Nephron progenitor cell (in vitro differentiated cells): ENCODE measurements at regions not wholly inside any gene's neighbourhood (a gene's known extent, or its start where the extent isn't known, plus 50 kb on each side); places are given as distances from the start of the nearest gene placed in this dataset.
A peak's percentile ranks its signal among the peaks of the same experiment; 100 is the strongest.
"Not testable (repeated sequence)": the region's sequence is repeated elsewhere in the genome, so short reads cannot be mapped to it uniquely, and the experiment has no call there.

Source experiments
- DNase-seq: peaks from one replicate; pipeline ENCODE4 v3.0.0; 2021
- H3K27ac Mint-ChIP-seq: 2 replicates; pipeline ENCODE4 v1.8.0; 2021; ENCODE audit warnings: mild to moderate bottlenecking, moderate library complexity, mixed read lengths
- H3K27me3 Mint-ChIP-seq: 2 replicates; pipeline ENCODE4 v1.8.0; 2021; ENCODE audit warnings: mild to moderate bottlenecking, low read depth, mixed read lengths; ENCODE audit not compliant: poor library complexity
- H3K36me3 Mint-ChIP-seq: 2 replicates; pipeline ENCODE4 v1.8.0; 2021; ENCODE audit warnings: low read depth, mixed read lengths
- H3K4me1 Mint-ChIP-seq: 2 replicates; pipeline ENCODE4 v1.8.0; 2021; ENCODE audit warnings: mixed read lengths
- H3K4me3 Mint-ChIP-seq: 2 replicates; pipeline ENCODE4 v1.8.0; 2021; ENCODE audit warnings: mild to moderate bottlenecking, moderate library complexity, mixed read lengths
- H3K9me3 Mint-ChIP-seq: 2 replicates; pipeline ENCODE4 v1.8.0; 2021; ENCODE audit warnings: mild to moderate bottlenecking, moderate library complexity, mixed read lengths
- TF ChIP-seq, protein P1 (sequence below): fragments of 200-600 bp; sonication (generic); IDR thresholded peaks from 2 replicates; pipeline ENCODE4 v1.5.0; 2021; ENCODE audit warnings: antibody characterized with exemption

DNA sequence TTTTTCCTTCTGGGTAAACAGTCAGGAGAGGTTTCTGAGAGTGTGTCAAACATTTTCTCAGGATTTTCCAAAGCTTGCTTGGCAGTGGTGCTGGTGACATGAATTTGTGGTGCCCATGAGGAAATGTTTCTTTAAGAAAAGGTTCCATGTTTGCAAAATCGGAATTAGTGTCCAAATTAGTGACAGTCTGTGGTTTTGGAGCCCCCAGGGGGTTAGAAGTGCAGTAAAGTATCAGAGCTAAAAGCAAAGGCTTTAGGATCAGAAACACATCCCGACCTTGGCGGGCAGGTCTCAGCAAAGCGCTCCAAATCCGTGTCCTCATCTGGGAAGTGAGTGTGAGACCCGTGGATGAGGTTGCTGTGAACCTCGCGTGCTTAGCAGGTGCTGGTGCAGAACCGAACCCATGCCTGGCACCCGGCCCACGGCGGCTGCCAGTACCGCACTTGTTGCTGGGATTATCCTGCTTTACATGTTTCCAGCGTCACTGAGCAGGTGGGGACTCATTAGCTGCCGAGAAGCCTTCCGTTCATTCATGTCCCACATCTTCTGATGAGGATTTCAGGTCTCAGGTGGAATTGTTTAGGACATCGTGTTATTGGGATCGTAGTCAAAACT is 70.8 kb upstream of the COL5A1 start:
- no peaks in the 10 kb centered on the region for H3K36me3 Mint-ChIP-seq
- peaks cover 3% of the 10 kb centered on the region for H3K27me3 Mint-ChIP-seq
- no peak for DNase-seq
- H3K4me1 Mint-ChIP-seq = peaks cover 23% of the 10 kb centered on the region
- H3K27ac Mint-ChIP-seq = peak overlapping the region; percentile 86
- peaks cover 17% of the 10 kb centered on the region for H3K9me3 Mint-ChIP-seq
- TF ChIP-seq, protein P1, sequence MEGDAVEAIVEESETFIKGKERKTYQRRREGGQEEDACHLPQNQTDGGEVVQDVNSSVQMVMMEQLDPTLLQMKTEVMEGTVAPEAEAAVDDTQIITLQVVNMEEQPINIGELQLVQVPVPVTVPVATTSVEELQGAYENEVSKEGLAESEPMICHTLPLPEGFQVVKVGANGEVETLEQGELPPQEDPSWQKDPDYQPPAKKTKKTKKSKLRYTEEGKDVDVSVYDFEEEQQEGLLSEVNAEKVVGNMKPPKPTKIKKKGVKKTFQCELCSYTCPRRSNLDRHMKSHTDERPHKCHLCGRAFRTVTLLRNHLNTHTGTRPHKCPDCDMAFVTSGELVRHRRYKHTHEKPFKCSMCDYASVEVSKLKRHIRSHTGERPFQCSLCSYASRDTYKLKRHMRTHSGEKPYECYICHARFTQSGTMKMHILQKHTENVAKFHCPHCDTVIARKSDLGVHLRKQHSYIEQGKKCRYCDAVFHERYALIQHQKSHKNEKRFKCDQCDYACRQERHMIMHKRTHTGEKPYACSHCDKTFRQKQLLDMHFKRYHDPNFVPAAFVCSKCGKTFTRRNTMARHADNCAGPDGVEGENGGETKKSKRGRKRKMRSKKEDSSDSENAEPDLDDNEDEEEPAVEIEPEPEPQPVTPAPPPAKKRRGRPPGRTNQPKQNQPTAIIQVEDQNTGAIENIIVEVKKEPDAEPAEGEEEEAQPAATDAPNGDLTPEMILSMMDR = no peak
- no peak overlapping the region for H3K4me3 Mint-ChIP-seq

DNA sequence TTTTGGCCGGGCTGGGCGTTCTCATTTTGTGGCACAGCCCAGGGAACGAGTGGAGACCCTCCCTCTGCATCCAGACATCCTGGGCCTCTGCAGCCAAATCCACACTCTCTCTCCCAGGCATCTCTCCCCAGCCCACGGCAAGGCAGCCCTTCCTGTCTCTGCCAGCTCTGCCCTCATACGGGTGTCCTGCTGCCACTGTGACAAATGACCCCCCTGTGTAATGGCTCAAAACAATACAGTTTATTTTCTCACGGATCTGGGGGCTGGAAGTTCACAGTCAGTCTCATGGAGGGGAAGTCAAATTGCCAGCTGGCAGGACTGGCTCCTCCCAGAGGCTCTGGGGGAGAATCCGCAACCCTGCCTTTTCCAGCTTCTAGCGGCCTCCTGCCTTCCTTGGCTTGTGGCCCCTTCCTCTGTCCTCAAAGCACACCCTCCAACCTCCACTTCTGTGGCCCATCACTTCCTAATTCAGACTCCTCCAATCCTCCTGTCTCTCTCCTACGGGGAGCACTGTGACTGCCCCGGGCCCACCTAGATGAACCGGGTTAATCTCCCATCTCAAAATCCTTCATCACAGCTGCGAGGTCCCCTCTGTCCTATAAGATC is 70.2 kb upstream of the COL5A1 start:
- Mint-ChIP-seq H3K4me3 (no peak overlapping the region), H3K4me1 (peaks cover 29% of the 10 kb centered on the region), H3K9me3 (peaks cover 16% of the 10 kb centered on the region), H3K36me3 (no peaks in the 10 kb centered on the region), H3K27me3 (peaks cover 3% of the 10 kb centered on the region), H3K27ac (peak overlapping the region; percentile 86)
- DNase-seq = no peak
- TF ChIP-seq, protein P1 = no peak

DNA sequence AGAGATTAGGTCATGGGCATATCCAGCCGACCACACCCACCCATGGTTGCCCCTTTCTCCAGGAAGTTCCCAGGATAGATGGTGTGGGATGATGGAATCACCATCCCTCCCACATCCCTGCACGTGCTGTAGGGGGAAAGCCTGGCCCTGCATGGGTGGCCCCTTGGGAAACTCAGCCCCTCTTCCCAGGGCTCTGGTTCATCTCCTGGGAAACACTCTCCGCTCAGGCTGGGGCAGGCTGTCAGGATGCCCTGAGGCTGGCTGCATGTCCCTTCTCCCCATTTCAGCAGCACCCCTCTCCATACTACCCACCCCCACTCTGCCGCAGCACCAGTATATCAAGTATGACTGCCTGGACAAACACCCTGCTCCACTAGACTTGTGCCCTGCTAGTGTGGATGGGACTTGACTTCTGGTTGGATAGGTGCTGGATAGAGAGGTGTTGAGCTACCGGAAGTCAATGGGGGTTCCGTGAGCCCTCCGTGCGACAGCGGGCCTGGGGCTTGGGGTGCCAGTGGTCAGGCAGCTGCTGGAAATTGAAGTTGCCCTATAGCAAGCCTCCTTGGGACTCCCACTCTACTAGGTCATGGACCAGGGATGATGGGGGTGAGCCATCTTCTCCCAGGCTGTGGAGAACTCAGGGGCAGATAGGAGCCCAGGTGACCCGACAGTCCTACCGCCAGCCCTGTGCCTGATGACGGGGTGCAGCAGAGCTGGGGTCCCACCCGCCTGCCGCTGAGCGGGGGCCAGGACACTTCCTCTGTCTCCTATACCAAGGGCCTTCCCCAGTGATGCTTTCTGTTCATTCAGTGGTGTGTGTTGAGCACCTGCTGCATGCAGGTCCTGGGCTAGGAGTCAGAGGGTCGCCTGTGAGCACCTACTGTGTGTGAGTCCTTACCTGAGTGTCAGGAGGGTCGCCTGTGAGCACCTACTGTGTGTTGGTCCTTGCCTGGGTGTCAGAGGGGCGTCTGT is 69.4 kb upstream of the COL5A1 start:
- TF ChIP-seq, protein P1 = no peak
- Mint-ChIP-seq H3K4me1 (peaks cover 35% of the 10 kb centered on the region), H3K27ac (peak overlapping the region; percentile 86), H3K9me3 (peaks cover 8% of the 10 kb centered on the region), H3K36me3 (no peaks in the 10 kb centered on the region), H3K27me3 (peaks cover 3% of the 10 kb centered on the region), H3K4me3 (no peak overlapping the region)
- DNase-seq = no peak

DNA sequence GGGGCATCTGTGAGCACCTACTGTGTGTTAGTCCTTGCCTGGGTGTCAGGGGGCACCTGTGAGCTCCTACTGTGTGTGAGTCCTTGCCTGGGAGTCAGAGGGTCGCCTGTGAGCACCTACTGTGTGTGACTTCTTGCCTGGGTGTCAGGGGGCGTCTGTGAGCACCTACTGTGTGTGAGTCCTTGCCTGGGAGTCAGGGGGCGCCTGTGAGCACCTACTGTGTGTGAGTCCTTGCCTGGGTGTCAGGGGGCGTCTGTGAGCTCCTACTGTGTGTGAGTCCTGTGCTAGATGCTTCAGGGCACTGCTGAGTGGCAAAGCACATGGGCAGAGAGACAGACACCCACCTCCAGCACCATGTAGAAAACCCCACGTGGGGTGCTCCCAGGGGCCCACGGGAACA is 66.9 kb upstream of the COL5A1 start:
- not testable (repeated sequence) for H3K36me3 Mint-ChIP-seq, H3K27ac Mint-ChIP-seq, H3K4me3 Mint-ChIP-seq, DNase-seq
- H3K4me1 Mint-ChIP-seq = peaks cover 35% of the 10 kb centered on the region
- H3K27me3 Mint-ChIP-seq = peaks cover 15% of the 10 kb centered on the region
- peaks cover 10% of the 10 kb centered on the region for H3K9me3 Mint-ChIP-seq

DNA sequence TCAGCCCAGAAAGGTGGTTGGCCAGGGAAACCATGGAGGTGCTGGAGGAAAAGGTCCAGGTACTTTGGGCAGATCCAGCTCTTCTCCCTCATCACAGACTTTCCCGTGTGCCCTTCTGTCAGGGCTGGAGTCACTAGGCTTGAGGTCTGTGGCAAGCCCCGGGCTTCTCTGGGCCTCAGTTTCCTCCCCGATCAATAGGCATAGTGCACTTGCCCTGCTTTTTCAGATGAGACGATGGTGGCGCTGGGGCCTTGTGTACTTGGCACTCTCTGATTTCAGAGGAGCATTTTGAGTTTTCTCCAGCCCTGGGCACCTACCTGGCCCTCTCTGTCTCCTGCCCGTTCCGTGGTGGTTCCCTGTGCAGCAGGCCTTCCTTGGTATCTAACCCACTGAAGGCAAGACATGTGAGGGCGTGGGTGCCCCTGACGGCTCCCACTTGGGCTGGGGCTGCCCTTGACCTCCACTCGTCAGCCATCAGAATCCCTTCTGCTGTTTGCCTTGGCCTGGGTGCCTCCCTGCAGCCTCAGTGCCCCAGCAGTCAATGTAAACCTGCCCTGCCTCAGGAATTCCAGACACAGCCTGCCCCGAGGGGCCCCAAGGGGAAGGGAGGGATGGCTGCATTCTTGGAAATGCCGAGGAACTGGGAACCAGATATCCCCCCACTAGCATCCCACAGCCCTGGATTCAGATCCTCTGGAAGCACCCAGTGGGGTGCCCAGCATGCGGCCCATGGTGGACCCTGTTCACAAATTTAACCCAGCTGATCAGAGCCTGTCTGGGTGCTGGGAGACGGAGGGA is 66.3 kb upstream of the COL5A1 start:
- no peak overlapping the region for H3K4me3 Mint-ChIP-seq
- no peak for DNase-seq
- TF ChIP-seq, protein P1 = no peak
- H3K27me3 Mint-ChIP-seq = peaks cover 17% of the 10 kb centered on the region
- H3K9me3 Mint-ChIP-seq = peaks cover 15% of the 10 kb centered on the region
- no peak overlapping the region for H3K27ac Mint-ChIP-seq
- H3K36me3 Mint-ChIP-seq = no peaks in the 10 kb centered on the region
- peaks cover 32% of the 10 kb centered on the region for H3K4me1 Mint-ChIP-seq

DNA sequence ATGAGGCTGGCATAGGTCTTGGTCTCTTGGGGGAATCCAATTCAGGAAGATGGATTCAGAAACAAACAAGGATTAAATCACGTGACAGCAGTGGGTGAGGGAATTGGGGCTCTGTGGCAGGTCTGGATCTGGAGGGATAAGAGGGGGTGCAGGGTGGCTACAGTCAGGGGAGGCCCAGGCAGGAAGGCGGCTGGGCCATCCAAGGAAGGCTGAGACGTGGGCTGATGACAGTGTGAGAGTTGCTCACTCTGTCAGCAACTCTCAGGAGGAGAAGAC is 65.8 kb upstream of the COL5A1 start:
- H3K9me3 Mint-ChIP-seq = peaks cover 21% of the 10 kb centered on the region
- no peak overlapping the region for H3K4me3 Mint-ChIP-seq
- no peak overlapping the region for H3K27ac Mint-ChIP-seq
- H3K27me3 Mint-ChIP-seq = peaks cover 17% of the 10 kb centered on the region
- TF ChIP-seq, protein P1 = no peak
- H3K36me3 Mint-ChIP-seq = no peaks in the 10 kb centered on the region
- no peak for DNase-seq
- peaks cover 29% of the 10 kb centered on the region for H3K4me1 Mint-ChIP-seq
